GM12878 (cell line): ENCODE measurements at regions not wholly inside any gene's neighbourhood (a gene's known extent, or its start where the extent isn't known, plus 50 kb on each side); places are given as distances from the start of the nearest gene placed in this dataset.

Experiments
- CHD1 ChIP-seq: IDR thresholded peaks from 2 replicates; pipeline ENCODE4 v1.6.1; 2012; ENCODE audit warnings: low read depth, low read length, improper control_type of control experiment
- HDAC2 ChIP-seq: fragments of 200-600 bp; sonication (generic); IDR thresholded peaks from 2 replicates; pipeline ENCODE4 v1.6.1; 2017
- NBN ChIP-seq: fragments of 450-650 bp; IDR thresholded peaks from 2 replicates; pipeline ENCODE4 v1.6.1; 2016
- NFYB ChIP-seq: IDR thresholded peaks from 2 replicates; pipeline ENCODE4 v1.6.1; 2011; ENCODE audit warnings: low read depth, mild to moderate bottlenecking, low read length, improper control_type of control experiment, moderate library complexity; ENCODE audit not compliant: insufficient read depth
- POLR2A ChIP-seq: IDR thresholded peaks from 2 replicates; pipeline ENCODE4 v1.6.1; 2011; ENCODE audit warnings: low read depth, mild to moderate bottlenecking, low read length
- POLR2AphosphoS5 ChIP-seq: IDR thresholded peaks from 2 replicates; pipeline ENCODE4 v1.6.1; 2011; ENCODE audit warnings: mild to moderate bottlenecking, low read length, inconsistent platforms
- RCOR1 ChIP-seq: conservative IDR thresholded peaks from 2 replicates; pipeline ENCODE4 v1.6.1; 2012; ENCODE audit warnings: low read depth, low read length, improper control_type of control experiment
- ZNF24 ChIP-seq: fragments of 450-650 bp; IDR thresholded peaks from 2 replicates; pipeline ENCODE4 v1.6.1; 2017; ENCODE audit warnings: antibody characterized with exemption, mild to moderate bottlenecking
- TF ChIP-seq, protein P1 (sequence below), 3 experiments: IDR thresholded peaks in 2 of 3; conservative IDR thresholded peaks in 1 of 3; 2 replicates each; pipeline ENCODE4 v1.5.1; 2011; ENCODE audit warnings: low read depth in 3 of 3, low read length in 3 of 3, mild to moderate bottlenecking in 3 of 3, control low read depth in 2 of 3, moderate library complexity in 2 of 3, inconsistent platforms in 1 of 3, mixed read lengths in 1 of 3; ENCODE audit not compliant: control insufficient read depth in 2 of 3, insufficient read depth in 1 of 3; ENCODE audit errors: extremely low read depth in 1 of 3
- TF ChIP-seq, protein P2 (sequence below): fragments of 450-650 bp; formaldehyde crosslinking; IDR thresholded peaks from 2 replicates; pipeline ENCODE4 v1.5.0; 2022; ENCODE audit warnings: mild to moderate bottlenecking, missing genetic modification characterization

DNA sequence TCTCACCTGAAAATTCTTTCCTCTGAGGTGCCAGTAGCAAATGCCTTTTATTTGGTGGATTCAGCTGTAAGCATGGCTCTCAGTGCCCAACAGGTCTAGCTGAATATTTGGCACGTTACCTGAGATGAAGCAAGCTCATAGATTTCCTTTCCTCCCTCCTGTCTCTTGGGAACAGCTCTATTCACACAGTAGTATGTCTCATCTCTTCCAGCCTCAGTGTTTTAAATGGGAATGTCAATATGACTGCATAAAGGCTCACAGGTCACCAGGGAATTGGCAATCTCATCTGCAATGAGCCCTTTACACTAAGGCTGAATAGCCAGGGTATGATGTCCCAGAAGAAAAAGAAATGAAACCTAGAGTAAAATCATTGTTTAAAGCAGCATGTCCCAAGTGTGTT is 733.5 kb downstream of the NTRK3 start:
- no peak for TF ChIP-seq HDAC2
- TF ChIP-seq, protein P1, sequence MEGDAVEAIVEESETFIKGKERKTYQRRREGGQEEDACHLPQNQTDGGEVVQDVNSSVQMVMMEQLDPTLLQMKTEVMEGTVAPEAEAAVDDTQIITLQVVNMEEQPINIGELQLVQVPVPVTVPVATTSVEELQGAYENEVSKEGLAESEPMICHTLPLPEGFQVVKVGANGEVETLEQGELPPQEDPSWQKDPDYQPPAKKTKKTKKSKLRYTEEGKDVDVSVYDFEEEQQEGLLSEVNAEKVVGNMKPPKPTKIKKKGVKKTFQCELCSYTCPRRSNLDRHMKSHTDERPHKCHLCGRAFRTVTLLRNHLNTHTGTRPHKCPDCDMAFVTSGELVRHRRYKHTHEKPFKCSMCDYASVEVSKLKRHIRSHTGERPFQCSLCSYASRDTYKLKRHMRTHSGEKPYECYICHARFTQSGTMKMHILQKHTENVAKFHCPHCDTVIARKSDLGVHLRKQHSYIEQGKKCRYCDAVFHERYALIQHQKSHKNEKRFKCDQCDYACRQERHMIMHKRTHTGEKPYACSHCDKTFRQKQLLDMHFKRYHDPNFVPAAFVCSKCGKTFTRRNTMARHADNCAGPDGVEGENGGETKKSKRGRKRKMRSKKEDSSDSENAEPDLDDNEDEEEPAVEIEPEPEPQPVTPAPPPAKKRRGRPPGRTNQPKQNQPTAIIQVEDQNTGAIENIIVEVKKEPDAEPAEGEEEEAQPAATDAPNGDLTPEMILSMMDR (IDR thresholded peaks at IDR 0.05 in 2 of 3, conservative IDR thresholded peaks at IDR 0.05 in 1 of 3; ENCODE audit: control insufficient read depth in 2 of 3, extremely low read depth in 1 of 3, insufficient read depth in 1 of 3, low read depth in 3 of 3, low read length in 3 of 3): no peak
- TF ChIP-seq NBN: no peak
- TF ChIP-seq CHD1: no peak
- TF ChIP-seq POLR2AphosphoS5: no peak
- no peak for TF ChIP-seq RCOR1
- TF ChIP-seq, protein P2, sequence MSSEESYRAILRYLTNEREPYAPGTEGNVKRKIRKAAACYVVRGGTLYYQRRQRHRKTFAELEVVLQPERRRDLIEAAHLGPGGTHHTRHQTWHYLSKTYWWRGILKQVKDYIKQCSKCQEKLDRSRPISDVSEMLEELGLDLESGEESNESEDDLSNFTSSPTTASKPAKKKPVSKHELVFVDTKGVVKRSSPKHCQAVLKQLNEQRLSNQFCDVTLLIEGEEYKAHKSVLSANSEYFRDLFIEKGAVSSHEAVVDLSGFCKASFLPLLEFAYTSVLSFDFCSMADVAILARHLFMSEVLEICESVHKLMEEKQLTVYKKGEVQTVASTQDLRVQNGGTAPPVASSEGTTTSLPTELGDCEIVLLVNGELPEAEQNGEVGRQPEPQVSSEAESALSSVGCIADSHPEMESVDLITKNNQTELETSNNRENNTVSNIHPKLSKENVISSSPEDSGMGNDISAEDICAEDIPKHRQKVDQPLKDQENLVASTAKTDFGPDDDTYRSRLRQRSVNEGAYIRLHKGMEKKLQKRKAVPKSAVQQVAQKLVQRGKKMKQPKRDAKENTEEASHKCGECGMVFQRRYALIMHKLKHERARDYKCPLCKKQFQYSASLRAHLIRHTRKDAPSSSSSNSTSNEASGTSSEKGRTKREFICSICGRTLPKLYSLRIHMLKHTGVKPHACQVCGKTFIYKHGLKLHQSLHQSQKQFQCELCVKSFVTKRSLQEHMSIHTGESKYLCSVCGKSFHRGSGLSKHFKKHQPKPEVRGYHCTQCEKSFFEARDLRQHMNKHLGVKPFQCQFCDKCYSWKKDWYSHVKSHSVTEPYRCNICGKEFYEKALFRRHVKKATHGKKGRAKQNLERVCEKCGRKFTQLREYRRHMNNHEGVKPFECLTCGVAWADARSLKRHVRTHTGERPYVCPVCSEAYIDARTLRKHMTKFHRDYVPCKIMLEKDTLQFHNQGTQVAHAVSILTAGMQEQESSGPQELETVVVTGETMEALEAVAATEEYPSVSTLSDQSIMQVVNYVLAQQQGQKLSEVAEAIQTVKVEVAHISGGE (CRISPR knock-in tag): no peak
- no peak for TF ChIP-seq POLR2A
- no peak for TF ChIP-seq ZNF24
- no peak for TF ChIP-seq NFYB
